Astrocyte (in vitro differentiated cells and primary cell): ENCODE measurements at regions not wholly inside any gene's neighbourhood (a gene's known extent, or its start where the extent isn't known, plus 50 kb on each side); places are given as distances from the start of the nearest gene placed in this dataset.
A peak's percentile ranks its signal among the peaks of the same experiment; 100 is the strongest.

Experiments used
- DNase-seq: peaks from one replicate; pipeline ENCODE4 v3.0.0-alpha.2; 2010; ENCODE audit warnings: low read depth
- FAIRE-seq: peaks from 2 replicates; lab custom pipeline; 2011; peaks lifted over from hg19 to GRCh38; lab: Jason Lieb, UNC
- H2AFZ ChIP-seq: 2 replicates; pipeline ENCODE4 v1.6.0; 2012; ENCODE audit warnings: low read depth, low read length, inconsistent platforms
- H3K27ac ChIP-seq: 2 replicates; pipeline ENCODE4 v1.5.1; 2011; ENCODE audit warnings: low read depth, low read length, inconsistent platforms
- H3K27me3 ChIP-seq: 2 replicates; pipeline ENCODE4 v1.6.0; 2011; ENCODE audit warnings: low read length, inconsistent platforms; ENCODE audit not compliant: insufficient read depth
- H3K36me3 ChIP-seq: 2 replicates; pipeline ENCODE4 v1.5.1; 2011; ENCODE audit warnings: low read length, inconsistent platforms; ENCODE audit not compliant: insufficient read depth
- H3K4me1 ChIP-seq: 2 replicates; pipeline ENCODE4 v1.5.1; 2011; ENCODE audit warnings: low read length, inconsistent platforms; ENCODE audit not compliant: insufficient read depth
- H3K4me2 ChIP-seq: 2 replicates; pipeline ENCODE4 v1.6.0; 2012; ENCODE audit warnings: low read length, inconsistent platforms
- H3K4me3 ChIP-seq: 2 replicates; pipeline ENCODE4 v1.5.1; 2011; ENCODE audit warnings: low read depth, mild to moderate bottlenecking, low read length, inconsistent platforms; ENCODE audit not compliant: insufficient read depth
- H3K79me2 ChIP-seq: 2 replicates; pipeline ENCODE4 v1.6.0; 2012; ENCODE audit warnings: mild to moderate bottlenecking, low read length, inconsistent platforms; ENCODE audit not compliant: insufficient read depth
- H3K9ac ChIP-seq: 2 replicates; pipeline ENCODE4 v1.6.0; 2012; ENCODE audit warnings: mild to moderate bottlenecking, low read length, inconsistent platforms
- H3K9me3 ChIP-seq: 2 replicates; pipeline ENCODE4 v1.5.1; 2012; ENCODE audit warnings: low read depth, mild to moderate bottlenecking, low read length, inconsistent platforms; ENCODE audit not compliant: insufficient read depth
- H4K20me1 ChIP-seq: 2 replicates; pipeline ENCODE4 v1.6.0; 2012; ENCODE audit warnings: low read length, inconsistent platforms; ENCODE audit not compliant: insufficient read depth
- H3K27ac Mint-ChIP-seq: one replicate; pipeline ENCODE4 v1.8.0; 2021; ENCODE audit warnings: mild to moderate bottlenecking, mixed read lengths; ENCODE audit not compliant: unreplicated experiment
- H3K27me3 Mint-ChIP-seq: one replicate; pipeline ENCODE4 v1.8.0; 2021; ENCODE audit warnings: low read depth, mixed read lengths; ENCODE audit not compliant: unreplicated experiment
- H3K36me3 Mint-ChIP-seq: one replicate; pipeline ENCODE4 v1.8.0; 2021; ENCODE audit warnings: low read depth, mixed read lengths; ENCODE audit not compliant: unreplicated experiment
- H3K4me1 Mint-ChIP-seq: one replicate; pipeline ENCODE4 v1.8.0; 2021; ENCODE audit warnings: low read depth, mixed read lengths; ENCODE audit not compliant: unreplicated experiment
- H3K4me3 Mint-ChIP-seq: one replicate; pipeline ENCODE4 v1.8.0; 2021; ENCODE audit warnings: mild to moderate bottlenecking, moderate library complexity, mixed read lengths; ENCODE audit not compliant: unreplicated experiment
- H3K9me3 Mint-ChIP-seq: one replicate; pipeline ENCODE4 v1.8.0; 2021; ENCODE audit warnings: mild to moderate bottlenecking, mixed read lengths; ENCODE audit not compliant: unreplicated experiment
- EZH2 ChIP-seq: IDR thresholded peaks from 2 replicates; pipeline ENCODE4 v1.6.1; 2012; ENCODE audit warnings: mild to moderate bottlenecking, low read length, inconsistent platforms; ENCODE audit not compliant: insufficient read depth
- TF ChIP-seq, protein P1 (sequence below): IDR thresholded peaks from 2 replicates; pipeline ENCODE4 v1.5.1; 2011; ENCODE audit warnings: low read depth, mild to moderate bottlenecking, inconsistent platforms, low read length, moderate library complexity; ENCODE audit not compliant: insufficient read depth

DNA sequence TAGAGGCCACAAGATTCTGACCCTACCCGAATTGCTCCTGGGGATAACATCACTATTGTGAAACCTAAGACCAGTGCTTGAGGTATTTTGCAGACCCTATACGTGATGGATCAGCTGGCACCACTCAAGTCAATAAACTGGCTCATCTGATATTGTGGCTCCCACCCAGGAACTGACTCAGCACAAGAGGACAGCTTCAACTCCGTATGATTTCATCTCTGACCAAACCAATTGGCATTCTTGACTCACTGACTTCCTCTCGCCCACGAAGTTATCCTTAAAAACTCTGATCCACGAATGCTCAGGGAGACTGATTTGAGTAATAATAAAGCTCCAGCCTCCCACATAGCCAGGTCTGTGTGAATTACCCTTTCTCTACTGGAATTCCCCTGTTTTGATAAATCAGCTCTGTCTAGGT is 1036.1 kb upstream of the TMEM132C start:
- H3K79me2 ChIP-seq, result no peaks in the 10 kb centered on the region
- no peaks in the 10 kb centered on the region for H4K20me1 ChIP-seq
- no peaks in the 10 kb centered on the region for H3K36me3 ChIP-seq
- H3K9ac ChIP-seq, result peak overlapping the region; percentile 72
- DNase-seq, result peak; percentile 99
- Mint-ChIP-seq H3K4me3 (no peak overlapping the region), H3K9me3 (peaks cover 2% of the 10 kb centered on the region), H3K36me3 (no peaks in the 10 kb centered on the region), H3K27me3 (no peaks in the 10 kb centered on the region), H3K27ac (no peak overlapping the region), H3K4me1 (no peaks in the 10 kb centered on the region)
- H3K4me3 ChIP-seq, result no peak overlapping the region
- peak overlapping the region; percentile 98 for H3K27ac ChIP-seq
- H3K27me3 ChIP-seq, result no peaks in the 10 kb centered on the region
- no peaks in the 10 kb centered on the region for H3K9me3 ChIP-seq
- H3K4me2 ChIP-seq, result peak overlapping the region; percentile 57
- peak; percentile 96 for FAIRE-seq
- H3K4me1 ChIP-seq, result peaks cover 13% of the 10 kb centered on the region
- TF ChIP-seq, protein P1, sequence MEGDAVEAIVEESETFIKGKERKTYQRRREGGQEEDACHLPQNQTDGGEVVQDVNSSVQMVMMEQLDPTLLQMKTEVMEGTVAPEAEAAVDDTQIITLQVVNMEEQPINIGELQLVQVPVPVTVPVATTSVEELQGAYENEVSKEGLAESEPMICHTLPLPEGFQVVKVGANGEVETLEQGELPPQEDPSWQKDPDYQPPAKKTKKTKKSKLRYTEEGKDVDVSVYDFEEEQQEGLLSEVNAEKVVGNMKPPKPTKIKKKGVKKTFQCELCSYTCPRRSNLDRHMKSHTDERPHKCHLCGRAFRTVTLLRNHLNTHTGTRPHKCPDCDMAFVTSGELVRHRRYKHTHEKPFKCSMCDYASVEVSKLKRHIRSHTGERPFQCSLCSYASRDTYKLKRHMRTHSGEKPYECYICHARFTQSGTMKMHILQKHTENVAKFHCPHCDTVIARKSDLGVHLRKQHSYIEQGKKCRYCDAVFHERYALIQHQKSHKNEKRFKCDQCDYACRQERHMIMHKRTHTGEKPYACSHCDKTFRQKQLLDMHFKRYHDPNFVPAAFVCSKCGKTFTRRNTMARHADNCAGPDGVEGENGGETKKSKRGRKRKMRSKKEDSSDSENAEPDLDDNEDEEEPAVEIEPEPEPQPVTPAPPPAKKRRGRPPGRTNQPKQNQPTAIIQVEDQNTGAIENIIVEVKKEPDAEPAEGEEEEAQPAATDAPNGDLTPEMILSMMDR, result no peak
- no peak for TF ChIP-seq EZH2
- H2AFZ ChIP-seq, result peak overlapping the region; percentile 22

DNA sequence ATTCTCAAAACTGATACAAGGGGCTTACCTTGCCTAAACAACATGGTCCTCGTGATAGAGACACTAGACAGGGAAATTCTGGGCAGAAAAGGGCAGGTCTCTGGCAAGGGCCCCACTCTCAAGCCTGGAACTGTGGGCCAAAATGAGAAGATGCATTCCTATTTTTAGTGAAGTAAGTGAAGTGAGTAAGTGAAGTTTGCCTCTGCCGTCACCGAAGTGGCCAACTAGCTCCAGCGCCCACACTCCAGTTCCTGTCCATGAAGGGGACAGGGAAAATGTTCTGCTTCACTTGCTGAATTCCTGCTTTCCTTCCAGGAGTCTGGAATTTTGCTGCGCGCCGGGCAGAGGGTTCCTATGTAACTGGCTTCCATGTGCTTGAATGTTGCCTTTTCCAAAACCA is 1035.6 kb upstream of the TMEM132C start:
- Mint-ChIP-seq H3K36me3 (no peaks in the 10 kb centered on the region), H3K4me3 (no peak overlapping the region), H3K27me3 (no peaks in the 10 kb centered on the region), H3K27ac (no peak overlapping the region), H3K4me1 (no peaks in the 10 kb centered on the region), H3K9me3 (peaks cover 2% of the 10 kb centered on the region)
- Histone ChIP-seq H3K27ac (peak overlapping the region; percentile 98), H3K27me3 (no peaks in the 10 kb centered on the region), H3K79me2 (no peaks in the 10 kb centered on the region), H3K4me2 (peak overlapping the region; percentile 57), H3K9ac (peak overlapping the region; percentile 72), H3K4me1 (peaks cover 13% of the 10 kb centered on the region), H3K4me3 (no peak overlapping the region), H4K20me1 (no peaks in the 10 kb centered on the region), H3K36me3 (no peaks in the 10 kb centered on the region), H2AFZ (peak overlapping the region; percentile 22), H3K9me3 (no peaks in the 10 kb centered on the region)
- TF ChIP-seq, protein P1, result no peak
- no peak for TF ChIP-seq EZH2
- FAIRE-seq (no peak), DNase-seq (peak; percentile 63)

DNA sequence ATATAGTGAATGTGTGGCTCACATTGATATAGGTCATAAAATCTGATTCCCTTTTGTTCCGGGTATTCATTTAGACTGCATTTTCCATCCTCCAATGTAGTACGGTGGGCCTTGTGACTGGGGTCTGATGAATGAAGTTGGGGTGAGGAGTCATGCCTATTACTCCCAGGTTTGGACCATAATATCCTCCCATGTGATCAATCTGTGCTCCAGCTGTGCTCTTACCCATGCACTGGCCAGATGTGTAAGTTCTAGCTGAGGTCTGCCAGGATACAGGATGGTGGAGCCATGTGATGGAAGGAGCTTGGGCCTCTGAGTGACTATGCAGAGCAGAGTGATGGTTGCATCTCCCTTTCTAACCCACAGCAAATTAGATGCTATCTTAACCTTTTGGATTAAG is 1034.0 kb upstream of the TMEM132C start:
- no peak overlapping the region for H3K27ac ChIP-seq
- H3K79me2 ChIP-seq, result no peaks in the 10 kb centered on the region
- H3K4me1 Mint-ChIP-seq, result no peaks in the 10 kb centered on the region
- H3K27me3 ChIP-seq, result no peaks in the 10 kb centered on the region
- no peaks in the 10 kb centered on the region for H3K27me3 Mint-ChIP-seq
- no peak overlapping the region for H2AFZ ChIP-seq
- peaks cover 2% of the 10 kb centered on the region for H3K9me3 Mint-ChIP-seq
- H3K9ac ChIP-seq, result no peak overlapping the region
- FAIRE-seq (no peak), DNase-seq (no peak)
- H3K4me3 ChIP-seq, result no peak overlapping the region
- no peaks in the 10 kb centered on the region for H4K20me1 ChIP-seq
- TF ChIP-seq, protein P1, result no peak
- TF ChIP-seq EZH2, result no peak
- H3K4me2 ChIP-seq, result no peak overlapping the region
- H3K4me1 ChIP-seq, result peaks cover 13% of the 10 kb centered on the region
- H3K4me3 Mint-ChIP-seq, result no peak overlapping the region
- no peaks in the 10 kb centered on the region for H3K36me3 ChIP-seq
- H3K36me3 Mint-ChIP-seq, result no peaks in the 10 kb centered on the region
- H3K27ac Mint-ChIP-seq, result no peak overlapping the region
- H3K9me3 ChIP-seq, result no peaks in the 10 kb centered on the region
